GM18870 (cell line): ENCODE measurements at regions not wholly inside any gene's neighbourhood (a gene's known extent, or its start where the extent isn't known, plus 50 kb on each side); places are given as distances from the start of the nearest gene placed in this dataset.
"Not testable (repeated sequence)": the region's sequence is repeated elsewhere in the genome, so short reads cannot be mapped to it uniquely, and the experiment has no call there.

Experiments
- ATAC-seq: cut with Tn5 transposase; IDR thresholded peaks from one replicate; pipeline ENCODE4 v1.9.1; 2021; ENCODE audit warnings: moderate library complexity; ENCODE audit not compliant: unreplicated experiment

GRCh38 chr2:41141146-41141791 lies 689.4 kb upstream of the SLC8A1 start:
- no peak for ATAC-seq

DNA sequence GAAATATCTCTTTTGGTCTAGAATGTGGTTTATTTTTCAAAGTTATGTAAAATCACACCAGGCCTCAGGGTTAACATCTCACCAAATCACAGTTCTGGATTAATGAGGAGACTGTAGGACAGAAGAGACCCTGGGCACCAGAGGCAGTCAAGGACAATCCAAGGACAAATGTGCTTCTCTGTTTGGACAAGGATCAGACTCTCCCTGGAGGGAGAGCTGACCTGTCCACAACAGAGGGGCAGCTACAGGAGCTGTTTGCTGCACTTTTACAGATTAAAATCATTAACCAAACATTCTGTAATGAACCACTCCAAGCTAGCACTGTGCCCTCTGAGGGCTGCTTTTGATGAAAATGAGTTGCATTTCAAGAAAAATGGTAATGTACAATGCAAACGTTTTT lies 690.6 kb upstream of the SLC8A1 start:
- no peak for ATAC-seq

DNA sequence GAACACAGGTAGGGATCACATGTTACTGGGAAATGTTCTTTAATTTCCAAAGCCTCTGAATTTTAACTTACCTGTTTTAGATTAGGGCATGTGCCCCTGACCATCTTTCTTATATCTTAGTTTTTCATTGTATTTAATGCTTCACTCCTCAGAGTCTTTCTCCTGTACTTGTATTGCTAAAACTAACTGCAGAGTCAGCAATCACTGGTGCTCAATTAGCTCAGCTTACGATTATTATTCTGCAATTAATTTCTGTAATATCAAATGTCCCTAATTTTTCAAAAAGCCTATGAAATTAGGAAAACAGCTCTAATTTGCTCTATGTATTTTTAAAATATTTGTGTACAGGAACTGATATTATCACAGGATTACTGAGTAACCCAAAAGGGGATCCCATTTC lies 693.2 kb upstream of the SLC8A1 start:
- no peak for ATAC-seq

DNA sequence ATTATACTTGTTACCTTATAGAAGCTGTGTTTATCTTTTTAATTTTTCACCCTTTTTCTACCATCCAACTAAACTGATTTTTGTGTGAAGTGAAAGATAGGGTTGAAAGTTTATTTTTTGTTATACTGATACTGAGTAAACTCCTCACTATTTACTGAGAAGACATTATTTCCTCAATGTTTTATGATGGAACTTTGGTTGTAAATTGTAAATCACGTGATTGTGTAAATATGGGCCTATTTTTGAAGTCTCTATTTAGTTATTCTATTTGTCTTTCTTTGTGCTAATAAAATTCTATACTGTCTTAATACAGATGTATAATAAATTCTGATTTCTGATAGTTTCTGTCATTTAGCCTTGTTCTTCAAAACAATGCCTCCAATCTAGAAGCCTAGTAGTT lies 697.2 kb upstream of the SLC8A1 start:
- no peak for ATAC-seq

- no peak for ATAC-seq
Measured at GRCh38 chr2:41151746-41152145, 699.9 kb upstream of the SLC8A1 start.

GRCh38 chr2:41152318-41152717 lies 700.4 kb upstream of the SLC8A1 start:
- ATAC-seq: no peak

GRCh38 chr2:41160439-41160838 lies 708.5 kb upstream of the SLC8A1 start:
- ATAC-seq: no peak

DNA sequence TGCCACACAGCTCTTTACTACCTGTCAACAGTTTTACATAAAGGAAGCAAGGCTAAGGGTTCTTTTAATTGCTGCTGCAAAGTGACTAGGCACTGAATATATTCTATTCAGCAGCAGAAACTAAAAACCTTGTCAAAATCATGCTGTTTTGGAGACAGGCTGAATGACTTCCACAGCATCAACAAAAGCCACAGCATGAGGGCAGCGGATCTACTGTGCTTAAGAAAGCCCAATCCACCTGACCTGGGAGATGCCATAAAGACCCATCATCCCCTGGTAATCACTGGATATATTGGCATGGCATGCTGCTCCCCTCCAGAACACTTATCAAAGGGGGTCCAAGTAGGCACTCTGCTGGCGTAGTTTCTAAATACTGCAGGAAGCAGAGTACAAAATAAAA lies 715.1 kb upstream of the SLC8A1 start:
- ATAC-seq: no peak

DNA sequence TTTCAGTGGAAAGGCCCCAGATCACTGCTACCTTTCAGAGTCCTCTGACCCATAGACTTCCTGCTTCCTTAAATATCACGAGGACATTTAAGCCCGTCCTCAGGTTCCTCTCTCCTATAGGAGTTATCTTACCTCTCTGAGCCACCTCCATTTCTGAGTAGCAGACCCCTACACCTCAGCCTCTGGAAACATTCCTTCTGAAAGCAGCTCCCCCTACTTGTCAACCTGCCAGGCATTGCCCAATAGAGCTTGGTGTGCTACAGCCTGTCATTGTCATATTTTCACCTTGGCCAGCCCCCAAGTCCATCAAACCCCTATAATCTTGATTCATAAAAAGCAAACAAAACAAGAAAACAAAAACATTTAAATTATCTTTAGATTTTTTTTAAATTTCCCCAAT lies 717.9 kb upstream of the SLC8A1 start:
- ATAC-seq: no peak

- ATAC-seq: no peak
Measured at GRCh38 chr2:41170589-41170988, 718.7 kb upstream of the SLC8A1 start.

DNA sequence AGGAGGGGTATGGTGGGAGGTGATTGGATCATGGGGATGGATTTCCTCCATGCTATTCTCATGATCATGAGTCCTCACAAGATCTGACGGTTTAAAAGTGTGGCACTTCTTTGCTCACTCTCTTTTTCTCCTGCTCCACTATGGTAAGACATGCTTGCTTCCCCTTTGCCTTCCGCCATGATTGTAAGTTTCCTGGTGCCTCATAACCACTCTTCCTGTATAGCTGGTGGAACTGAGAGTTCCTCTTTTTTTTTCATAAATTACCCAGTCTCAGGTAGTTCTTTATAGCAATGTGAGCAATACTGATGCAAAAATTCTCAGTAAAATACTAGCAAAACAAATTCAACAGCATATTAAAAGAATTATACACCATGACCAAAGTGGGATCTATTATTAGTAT lies 728.5 kb upstream of the SLC8A1 start:
- no peak for ATAC-seq

- no peak for ATAC-seq
Measured at GRCh38 chr2:41182961-41183360, 731.1 kb upstream of the SLC8A1 start.

GRCh38 chr2:41187376-41188122 lies 735.7 kb upstream of the SLC8A1 start:
- no peak for ATAC-seq

DNA sequence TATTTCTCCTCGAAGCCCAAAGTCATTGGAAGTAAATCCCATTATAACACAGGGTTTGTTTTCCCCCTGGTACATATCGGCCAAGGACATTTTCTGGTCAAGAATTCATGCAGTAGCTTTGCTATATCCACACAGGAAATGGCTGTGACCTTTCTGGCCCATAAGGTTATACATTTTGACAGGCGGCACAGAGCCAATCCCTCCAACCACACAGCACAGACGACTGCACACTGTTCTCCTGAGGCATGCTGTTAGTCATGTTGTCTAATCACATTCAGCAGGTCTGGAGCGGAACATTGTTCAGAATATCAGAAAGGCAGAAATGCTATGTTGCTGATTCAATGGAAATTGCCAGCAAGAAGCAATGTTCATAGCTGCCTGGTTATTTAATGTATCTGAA lies 742.3 kb upstream of the SLC8A1 start:
- no peak for ATAC-seq

GRCh38 chr2:41197781-41198180 lies 745.9 kb upstream of the SLC8A1 start:
- ATAC-seq: no peak

- no peak for ATAC-seq
Measured at GRCh38 chr2:41199334-41199733, 747.4 kb upstream of the SLC8A1 start.

DNA sequence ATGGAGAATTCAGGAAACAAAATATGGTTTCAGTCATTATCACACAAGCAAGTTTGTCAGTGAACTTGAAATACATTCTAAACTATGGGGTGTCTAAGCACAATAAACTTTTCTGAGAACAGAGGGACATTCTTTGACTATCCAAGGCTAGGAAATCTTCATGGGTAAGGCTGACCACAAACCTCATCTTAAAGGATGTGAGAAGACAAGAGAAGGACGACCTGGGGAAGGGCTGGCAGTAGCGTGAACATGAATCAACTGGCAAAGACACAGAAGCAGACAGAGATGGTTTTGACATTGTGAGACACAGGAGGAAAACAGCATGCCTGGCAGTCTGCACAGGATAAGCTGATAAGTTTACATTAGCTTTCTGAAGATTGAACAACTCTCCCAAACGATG lies 752.4 kb upstream of the SLC8A1 start:
- no peak for ATAC-seq

GRCh38 chr2:41206004-41206403 lies 754.1 kb upstream of the SLC8A1 start:
- no peak for ATAC-seq

GRCh38 chr2:41207578-41207977 lies 755.7 kb upstream of the SLC8A1 start:
- no peak for ATAC-seq

GRCh38 chr2:41210030-41210429 lies 758.1 kb upstream of the SLC8A1 start:
- ATAC-seq: not testable (repeated sequence)

- ATAC-seq: no peak
Measured at GRCh38 chr2:41216978-41217377, 765.1 kb upstream of the SLC8A1 start.

DNA sequence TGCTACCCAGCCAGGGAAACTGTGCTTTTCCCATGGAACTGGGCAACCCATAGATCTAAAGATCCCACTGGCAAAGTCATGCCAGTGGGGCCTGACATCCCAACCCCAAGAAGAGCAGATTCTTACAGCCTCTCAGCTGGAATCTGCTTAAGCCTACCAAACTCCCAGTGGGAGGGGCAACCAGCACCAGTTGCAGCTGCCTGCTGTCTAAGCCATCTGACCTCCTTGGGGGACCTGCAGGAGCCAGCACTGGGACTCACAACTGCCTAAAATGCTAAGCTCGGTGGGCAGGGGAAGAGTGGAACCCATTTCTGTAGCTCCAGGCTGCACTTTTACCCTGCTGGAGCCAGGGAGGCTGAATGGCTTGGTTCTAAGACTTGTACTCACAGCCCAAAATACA lies 770.7 kb upstream of the SLC8A1 start:
- no peak for ATAC-seq

- ATAC-seq: no peak
Measured at GRCh38 chr2:41234093-41234492, 782.2 kb upstream of the SLC8A1 start.
